HG03196 (cell line): ENCODE measurements at regions not wholly inside any gene's neighbourhood (a gene's known extent, or its start where the extent isn't known, plus 50 kb on each side); places are given as distances from the start of the nearest gene placed in this dataset.
"Not testable (repeated sequence)": the region's sequence is repeated elsewhere in the genome, so short reads cannot be mapped to it uniquely, and the experiment has no call there.

Experiments used
- ATAC-seq: cut with Tn5 transposase; IDR thresholded peaks from one replicate; pipeline ENCODE4 v1.9.1; 2021; ENCODE audit not compliant: unreplicated experiment

DNA sequence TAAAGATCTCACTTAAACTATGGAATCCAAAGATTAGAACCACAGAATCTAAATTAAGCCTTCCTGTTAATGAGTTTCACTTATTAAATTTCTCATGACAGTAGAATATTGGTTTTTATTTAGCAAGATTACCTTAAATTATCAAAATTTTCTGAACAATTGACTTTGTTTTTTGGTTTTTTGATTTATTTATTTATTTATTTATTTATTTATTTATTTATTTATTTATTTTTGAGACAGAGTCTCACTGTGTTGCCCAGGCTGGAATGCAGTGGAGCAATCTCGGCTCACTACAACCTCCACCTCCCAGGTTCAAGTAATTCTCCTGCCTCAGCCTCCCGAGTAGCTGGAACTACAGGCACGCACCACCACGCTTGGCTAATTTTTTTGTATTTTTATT lies 538.6 kb downstream of the AMY1C start:
- ATAC-seq = not testable (repeated sequence)

- ATAC-seq = no peak
Measured at GRCh38 chr1:104291156-104291555, 541.5 kb downstream of the AMY1C start.

DNA sequence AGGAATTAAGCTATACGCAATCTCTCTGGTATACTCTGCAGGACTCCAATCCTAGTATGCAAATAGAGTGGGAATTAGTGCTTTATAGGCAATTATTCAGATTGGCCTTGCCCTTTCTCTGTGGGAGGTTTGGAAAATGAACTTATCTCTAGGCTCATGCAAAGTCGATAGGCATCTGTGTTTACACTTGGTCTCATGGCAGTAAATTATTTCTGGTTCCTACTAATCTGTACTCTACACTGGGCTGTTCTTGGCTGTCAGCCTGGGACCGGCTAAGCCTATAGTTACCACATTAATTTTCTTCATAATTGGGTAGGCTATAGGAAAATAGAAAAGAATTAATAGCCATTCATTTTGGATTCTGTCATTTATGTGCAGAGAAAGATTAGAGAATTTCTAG lies 544.6 kb downstream of the AMY1C start:
- ATAC-seq = no peak

DNA sequence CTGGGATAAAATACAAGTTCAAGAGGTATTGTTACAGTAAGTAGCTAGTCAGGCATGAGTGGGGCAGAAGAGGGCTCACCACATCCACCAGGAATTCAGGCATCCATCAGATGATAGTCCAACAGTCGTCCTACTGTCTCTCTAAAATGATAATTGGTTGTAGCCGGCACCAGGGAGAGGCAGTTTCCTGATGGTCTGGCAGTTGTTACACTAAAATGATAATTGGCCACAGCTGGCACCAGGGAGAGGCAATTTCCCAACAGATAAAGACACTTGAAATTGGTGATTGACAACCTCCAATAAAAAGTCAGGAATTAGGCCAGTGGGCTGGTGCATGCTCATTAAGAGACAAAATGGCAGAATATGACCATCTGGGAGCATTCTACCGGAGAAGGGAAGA lies 545.8 kb downstream of the AMY1C start:
- no peak for ATAC-seq

DNA sequence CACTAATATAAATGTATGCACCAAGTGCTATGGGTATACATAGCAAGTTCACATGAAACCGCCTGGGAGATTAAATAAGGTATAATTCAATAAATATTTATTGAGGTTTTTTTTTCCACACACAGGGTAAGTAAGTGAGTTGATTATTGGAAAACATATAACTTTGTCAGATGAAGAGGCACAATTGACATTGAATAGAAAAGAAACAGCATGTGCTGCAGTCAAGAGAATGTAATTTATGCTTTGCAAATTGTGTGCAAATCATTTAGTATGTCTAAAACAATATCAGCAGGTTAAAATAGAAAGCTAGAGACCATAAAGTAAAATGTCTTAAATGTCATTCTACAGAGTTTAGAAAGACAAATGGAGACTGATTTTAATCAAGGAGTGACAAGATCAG lies 560.0 kb downstream of the AMY1C start:
- ATAC-seq = no peak

- ATAC-seq = no peak
Measured at GRCh38 chr1:104315823-104316222, 566.1 kb downstream of the AMY1C start.

DNA sequence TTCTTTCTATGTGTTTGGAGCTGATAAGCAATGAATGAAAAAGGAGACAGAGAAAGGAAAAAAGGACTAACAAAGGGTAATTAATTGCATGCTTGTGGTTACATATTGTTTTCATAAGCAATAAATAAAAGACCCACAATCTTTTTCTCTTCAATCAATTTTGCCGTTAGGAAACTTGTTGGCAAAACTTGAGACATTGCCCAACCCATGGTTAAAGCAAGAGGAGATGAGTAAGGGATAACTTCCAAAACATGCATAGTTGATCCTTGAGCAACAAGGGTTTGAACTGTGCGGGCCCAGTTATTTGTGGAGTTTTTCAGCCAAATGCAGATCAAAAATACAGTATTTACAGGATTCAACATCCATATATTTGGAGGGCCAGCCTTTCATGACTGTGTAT lies 572.4 kb downstream of the AMY1C start:
- no peak for ATAC-seq

DNA sequence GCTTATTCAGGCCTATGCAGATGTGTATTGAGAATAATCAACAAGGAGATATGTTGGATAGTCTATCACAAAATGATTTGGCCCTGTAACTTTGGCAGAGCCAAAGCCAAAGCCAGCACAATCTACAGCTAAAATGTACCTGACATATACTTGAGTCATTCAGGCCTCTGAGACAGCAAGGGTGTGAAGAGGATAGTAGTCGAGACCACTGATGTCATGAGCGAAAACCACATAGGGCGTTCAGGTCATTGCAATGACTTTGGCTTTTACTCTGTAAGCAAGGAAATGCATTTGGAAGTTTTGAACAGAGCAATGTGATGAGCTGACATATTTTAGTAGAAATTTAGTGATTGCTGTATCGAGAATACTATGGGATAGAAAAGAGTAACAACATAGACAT lies 579.6 kb downstream of the AMY1C start:
- ATAC-seq = no peak

GRCh38 chr1:104331763-104332162 lies 582.1 kb downstream of the AMY1C start:
- ATAC-seq = no peak

DNA sequence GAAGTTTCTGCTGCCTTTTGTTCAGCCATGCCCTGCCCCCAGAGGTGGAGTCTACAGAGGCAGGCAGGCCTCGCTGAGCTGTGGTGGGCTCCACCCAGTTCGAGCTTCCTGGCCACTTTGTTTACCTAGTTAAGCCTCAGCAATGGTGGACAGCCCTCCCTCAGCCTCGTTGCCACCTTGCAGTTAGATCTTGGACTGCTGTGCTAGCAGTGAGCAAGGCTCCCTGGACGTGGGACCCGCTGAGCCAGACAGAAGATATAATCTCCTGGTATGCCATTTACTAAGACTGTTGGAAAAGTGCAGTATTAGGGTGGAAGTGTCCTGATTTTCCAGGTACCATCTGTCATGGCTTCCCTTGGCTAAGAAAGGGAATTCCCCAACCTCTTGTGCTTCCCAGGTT lies 588.2 kb downstream of the AMY1C start:
- ATAC-seq = not testable (repeated sequence)

- no peak for ATAC-seq
Measured at GRCh38 chr1:104341944-104342343, 592.2 kb downstream of the AMY1C start.

GRCh38 chr1:104348277-104348676 lies 598.6 kb downstream of the AMY1C start:
- ATAC-seq = no peak

DNA sequence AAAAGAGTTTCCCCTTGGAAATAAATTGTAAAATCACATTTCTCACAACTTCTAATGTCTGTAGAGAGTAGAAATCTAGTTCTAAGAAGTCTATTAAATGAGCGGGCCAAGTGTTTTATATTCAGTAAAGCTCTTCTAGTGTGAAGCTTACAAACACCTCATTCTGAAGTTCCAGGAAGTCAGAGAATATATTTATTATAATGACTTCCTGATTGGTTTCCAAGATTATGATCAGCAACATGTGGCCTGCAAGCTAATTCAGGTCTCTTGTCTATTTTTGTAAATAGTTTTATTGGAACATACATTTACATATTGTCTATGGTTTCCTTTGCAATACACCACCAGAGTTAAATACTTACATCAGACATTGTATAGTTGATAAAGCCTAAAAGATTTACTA lies 603.9 kb downstream of the AMY1C start:
- ATAC-seq = no peak

DNA sequence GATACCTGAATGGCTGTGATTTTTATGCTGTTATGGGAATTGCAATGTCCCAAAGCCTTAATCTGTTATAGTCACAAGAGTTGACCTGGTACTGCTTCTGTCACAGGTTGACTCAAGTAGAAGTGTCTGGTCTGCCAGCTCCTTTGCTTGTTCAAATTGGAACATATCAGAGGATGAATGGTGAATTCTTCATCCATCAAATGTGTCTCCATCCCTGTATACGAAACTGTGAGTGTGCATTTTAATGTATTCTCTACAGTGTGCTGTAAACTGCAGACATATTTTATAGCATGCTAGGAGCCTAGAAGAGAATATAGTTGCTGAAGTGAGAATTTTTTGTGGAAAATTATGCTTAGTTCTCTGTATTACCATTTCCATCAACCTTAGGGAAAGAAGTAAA lies 608.4 kb downstream of the AMY1C start:
- ATAC-seq = no peak

DNA sequence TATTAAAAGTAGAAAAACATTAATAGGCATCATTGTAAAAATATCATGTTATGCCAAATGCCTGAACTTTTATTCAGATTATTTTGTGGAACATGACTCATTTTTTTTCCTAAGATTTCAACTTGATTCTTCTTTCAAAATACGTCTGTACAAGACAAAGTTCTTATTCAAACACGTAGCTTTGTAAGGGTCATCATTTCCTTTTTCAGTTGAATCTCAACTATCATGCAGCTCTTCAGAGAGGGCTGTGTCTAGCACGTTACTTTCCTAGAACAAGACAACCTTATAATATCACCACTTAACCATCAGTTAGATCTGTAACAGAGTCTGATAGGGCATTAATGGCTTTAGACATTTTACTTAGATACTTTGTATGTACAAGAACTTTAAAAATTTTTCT lies 608.9 kb downstream of the AMY1C start:
- no peak for ATAC-seq

DNA sequence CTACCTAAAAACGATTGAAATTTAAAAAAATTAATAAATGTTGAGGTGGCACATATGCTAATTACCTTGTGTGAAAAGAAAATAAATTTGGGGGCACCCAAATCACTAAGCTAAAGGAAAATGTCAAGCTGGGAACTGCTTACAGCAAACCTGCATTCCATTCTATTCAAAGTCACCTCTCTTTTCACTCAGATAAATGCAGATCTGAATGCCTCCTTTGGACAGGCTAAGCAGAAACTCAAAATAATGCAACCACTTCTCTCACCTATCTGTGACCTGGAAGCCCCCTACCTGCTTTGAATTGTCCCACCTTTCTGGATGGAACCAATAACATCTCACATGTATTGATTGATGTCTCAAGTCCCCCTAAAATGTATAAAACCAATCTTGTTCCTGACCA lies 628.7 kb downstream of the AMY1C start:
- ATAC-seq = no peak

GRCh38 chr1:104380003-104380402 lies 630.3 kb downstream of the AMY1C start:
- ATAC-seq = no peak

- no peak for ATAC-seq
Measured at GRCh38 chr1:104387716-104388508, 638.2 kb downstream of the AMY1C start.

DNA sequence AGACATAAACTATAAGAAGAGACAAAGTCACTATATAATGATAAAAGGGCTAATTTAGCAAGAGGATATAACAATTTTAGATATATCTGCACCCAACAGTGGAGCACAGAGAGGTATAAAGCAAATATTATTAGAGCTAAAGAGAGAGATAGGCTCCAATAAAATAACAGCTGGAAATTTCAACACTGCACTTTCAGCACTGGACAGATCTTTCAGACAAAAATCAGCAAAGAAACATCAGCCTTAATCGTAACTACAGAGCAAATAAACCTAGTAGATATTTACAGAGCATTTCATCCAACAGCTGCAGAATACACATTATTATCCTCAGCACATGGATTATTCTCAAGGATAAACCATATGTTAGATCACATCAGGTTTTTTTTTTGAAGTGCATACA lies 642.9 kb downstream of the AMY1C start:
- no peak for ATAC-seq

DNA sequence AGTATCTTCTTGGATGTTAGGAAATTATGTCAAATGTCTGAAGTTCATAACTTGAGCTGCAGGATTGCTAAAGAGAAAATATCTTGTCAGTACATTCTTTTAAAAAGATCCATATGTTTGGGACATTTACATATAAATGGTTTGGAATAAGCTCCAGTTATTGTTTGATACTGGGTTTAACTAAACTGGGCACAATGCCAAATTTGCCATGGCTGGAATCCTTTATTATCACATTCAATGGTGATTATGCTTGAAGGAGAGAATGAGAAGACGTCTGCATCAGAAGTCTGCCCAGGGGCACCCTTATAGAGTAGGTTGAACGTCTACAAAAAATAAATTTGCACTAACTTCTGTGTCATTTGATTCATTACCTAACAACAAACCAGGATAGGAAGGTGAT lies 652.5 kb downstream of the AMY1C start:
- ATAC-seq = no peak

DNA sequence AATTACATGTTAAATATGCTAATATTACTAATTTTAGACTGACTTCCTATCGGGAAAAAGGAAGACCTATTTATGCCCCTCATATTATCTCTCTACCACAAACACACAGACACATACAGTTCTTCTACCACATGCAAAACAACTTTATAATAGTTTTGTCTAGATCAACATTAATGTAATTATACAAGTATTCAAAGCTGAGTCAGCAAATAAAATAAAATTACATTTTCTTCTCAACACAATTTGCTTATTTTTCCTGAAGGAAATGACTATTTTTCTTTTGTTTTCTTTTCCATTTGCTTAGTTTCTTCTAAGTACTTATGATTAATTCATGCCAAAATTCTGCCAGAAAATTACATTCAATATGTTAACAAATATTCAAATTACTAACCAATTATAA lies 654.2 kb downstream of the AMY1C start:
- no peak for ATAC-seq

DNA sequence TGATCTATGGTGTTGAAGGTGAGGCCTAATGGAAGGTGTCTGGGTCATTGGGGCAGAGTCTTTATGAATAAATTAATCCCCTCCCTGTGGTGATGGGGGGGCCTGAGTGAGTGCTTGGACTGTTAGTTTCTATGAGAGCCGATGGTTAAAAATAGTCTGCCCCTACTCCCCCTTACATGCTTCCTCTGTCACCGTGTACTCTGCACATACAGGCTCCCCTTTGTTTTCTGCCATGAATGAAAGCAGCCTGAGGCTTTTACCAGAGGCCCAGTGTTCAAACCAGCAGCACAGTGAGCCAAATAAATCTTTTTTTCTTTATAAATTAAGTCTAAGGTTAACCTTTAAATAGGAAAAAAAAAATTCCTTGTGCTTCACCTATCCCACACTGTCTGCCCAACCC lies 657.0 kb downstream of the AMY1C start:
- no peak for ATAC-seq

DNA sequence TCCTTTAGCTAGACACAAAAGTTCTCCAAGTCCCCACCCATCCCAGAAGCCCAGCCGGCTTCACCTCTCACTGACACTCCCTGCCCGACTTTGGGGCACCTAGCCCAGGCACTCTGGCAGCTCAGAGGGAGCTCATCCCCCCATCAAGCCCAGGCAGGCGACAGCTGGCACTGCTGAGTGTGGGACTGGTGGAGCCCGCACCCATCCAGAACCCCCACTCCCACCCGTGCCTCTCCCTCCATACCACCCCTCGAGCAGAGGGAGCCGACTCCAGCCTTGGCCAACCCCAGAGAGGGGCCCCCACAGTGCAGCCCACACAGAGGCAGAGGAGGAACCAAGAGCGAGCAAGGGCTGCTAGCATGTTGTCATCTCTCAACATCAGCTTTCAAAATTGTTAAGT lies 658.6 kb downstream of the AMY1C start:
- ATAC-seq = no peak
